Mononuclear cell (primary cell): ENCODE measurements at regions not wholly inside any gene's neighbourhood (a gene's known extent, or its start where the extent isn't known, plus 50 kb on each side); places are given as distances from the start of the nearest gene placed in this dataset.

ENCODE experiments used
- H3K27me3 ChIP-seq: 2 replicates; pipeline ENCODE4 v1.6.0; 2011; ENCODE audit warnings: low read length, control low read depth; ENCODE audit not compliant: insufficient read depth
- H3K4me1 ChIP-seq: 2 replicates; pipeline ENCODE4 v1.5.1; 2011; ENCODE audit warnings: mild to moderate bottlenecking, low read length, control low read depth; ENCODE audit not compliant: insufficient read depth
- H3K4me3 ChIP-seq: 2 replicates; pipeline ENCODE4 v1.5.1; 2011; ENCODE audit warnings: mild to moderate bottlenecking, low read length, moderate library complexity
- H3K9me3 ChIP-seq: 2 replicates; pipeline ENCODE4 v1.5.1; 2011; ENCODE audit warnings: low read depth, mild to moderate bottlenecking, control low read depth, low read length

- Histone ChIP-seq H3K9me3 (no peaks in the 10 kb centered on the region), H3K27me3 (no peaks in the 10 kb centered on the region), H3K4me3 (no peak overlapping the region), H3K4me1 (peaks cover 31% of the 10 kb centered on the region)
Measured at GRCh38 chr6:43923376-43924221, 153.6 kb downstream of the VEGFA start.

GRCh38 chr6:43922426-43923375 is 152.7 kb downstream of the VEGFA start:
- Histone ChIP-seq H3K4me1 (peaks cover 27% of the 10 kb centered on the region), H3K4me3 (no peak overlapping the region), H3K27me3 (no peaks in the 10 kb centered on the region), H3K9me3 (no peaks in the 10 kb centered on the region)

GRCh38 chr6:43921548-43922425 is 151.8 kb downstream of the VEGFA start:
- no peaks in the 10 kb centered on the region for H3K27me3 ChIP-seq
- no peak overlapping the region for H3K4me3 ChIP-seq
- H3K9me3 ChIP-seq, result no peaks in the 10 kb centered on the region
- H3K4me1 ChIP-seq, result peaks cover 28% of the 10 kb centered on the region

- H3K27me3 ChIP-seq, result no peaks in the 10 kb centered on the region
- H3K4me3 ChIP-seq, result no peak overlapping the region
- H3K4me1 ChIP-seq, result peaks cover 32% of the 10 kb centered on the region
- H3K9me3 ChIP-seq, result no peaks in the 10 kb centered on the region
Measured at GRCh38 chr6:43921039-43921438, 151.0 kb downstream of the VEGFA start.

GRCh38 chr6:43919774-43920173 is 149.8 kb downstream of the VEGFA start:
- peaks cover 32% of the 10 kb centered on the region for H3K4me1 ChIP-seq
- H3K4me3 ChIP-seq, result no peak overlapping the region
- H3K9me3 ChIP-seq, result no peaks in the 10 kb centered on the region
- no peaks in the 10 kb centered on the region for H3K27me3 ChIP-seq

- Histone ChIP-seq H3K4me3 (no peak overlapping the region), H3K27me3 (no peaks in the 10 kb centered on the region), H3K4me1 (peaks cover 16% of the 10 kb centered on the region), H3K9me3 (no peaks in the 10 kb centered on the region)
Measured at GRCh38 chr6:43917878-43918382, 147.9 kb downstream of the VEGFA start.

GRCh38 chr6:43916924-43917877 is 147.2 kb downstream of the VEGFA start:
- H3K4me1 ChIP-seq, result peaks cover 16% of the 10 kb centered on the region
- H3K9me3 ChIP-seq, result no peaks in the 10 kb centered on the region
- H3K4me3 ChIP-seq, result no peak overlapping the region
- H3K27me3 ChIP-seq, result no peaks in the 10 kb centered on the region

- H3K4me1 ChIP-seq, result peaks cover 16% of the 10 kb centered on the region
- H3K4me3 ChIP-seq, result no peak overlapping the region
- H3K27me3 ChIP-seq, result no peaks in the 10 kb centered on the region
- H3K9me3 ChIP-seq, result no peaks in the 10 kb centered on the region
Measured at GRCh38 chr6:43915986-43916923, 146.2 kb downstream of the VEGFA start.

- H3K4me1 ChIP-seq, result peaks cover 16% of the 10 kb centered on the region
- H3K27me3 ChIP-seq, result no peaks in the 10 kb centered on the region
Measured at GRCh38 chr6:43915208-43915869, 145.3 kb downstream of the VEGFA start.

GRCh38 chr6:43914272-43915147 is 144.5 kb downstream of the VEGFA start:
- peaks cover 16% of the 10 kb centered on the region for H3K4me1 ChIP-seq
- no peak overlapping the region for H3K4me3 ChIP-seq
- H3K27me3 ChIP-seq, result no peaks in the 10 kb centered on the region
- no peaks in the 10 kb centered on the region for H3K9me3 ChIP-seq

More at GRCh38 chr6:43915208-43915869, 145.3 kb downstream of the VEGFA start:
- Histone ChIP-seq H3K9me3 (no peaks in the 10 kb centered on the region), H3K4me3 (no peak overlapping the region)

- H3K4me3 ChIP-seq, result no peak overlapping the region
- no peaks in the 10 kb centered on the region for H3K27me3 ChIP-seq
- H3K9me3 ChIP-seq, result no peaks in the 10 kb centered on the region
Measured at GRCh38 chr6:43913375-43914271, 143.6 kb downstream of the VEGFA start.

More at GRCh38 chr6:43913375-43914271, 143.6 kb downstream of the VEGFA start:
- H3K4me1 ChIP-seq, result peaks cover 16% of the 10 kb centered on the region
